Osteoblast (primary cell): ENCODE measurements at regions not wholly inside any gene's neighbourhood (a gene's known extent, or its start where the extent isn't known, plus 50 kb on each side); places are given as distances from the start of the nearest gene placed in this dataset.

Source experiments
- DNase-seq: peaks from one replicate; pipeline ENCODE4 v3.0.0; 2011; ENCODE audit warnings: low spot score, mixed read lengths; ENCODE audit not compliant: insufficient read length; ENCODE audit errors: missing footprints
- H2AFZ ChIP-seq: 2 replicates; pipeline ENCODE4 v1.6.0; 2011; ENCODE audit warnings: mild to moderate bottlenecking, low read length
- H3K27ac ChIP-seq: 2 replicates; pipeline ENCODE4 v1.5.1; 2011; ENCODE audit warnings: mild to moderate bottlenecking, low read depth, low read length, moderate library complexity
- H3K27me3 ChIP-seq: 2 replicates; pipeline ENCODE4 v1.6.0; 2012; ENCODE audit warnings: mild to moderate bottlenecking, control low read depth, inconsistent platforms, low read length, moderate library complexity; ENCODE audit not compliant: insufficient read depth
- H3K36me3 ChIP-seq: 2 replicates; pipeline ENCODE4 v1.5.1; 2011; ENCODE audit warnings: mild to moderate bottlenecking, low read length, control low read depth, moderate library complexity; ENCODE audit not compliant: insufficient read depth
- H3K4me1 ChIP-seq: 2 replicates; pipeline ENCODE4 v1.5.1; 2011; ENCODE audit warnings: mild to moderate bottlenecking, low read length, control low read depth, moderate library complexity; ENCODE audit not compliant: insufficient read depth
- H3K4me2 ChIP-seq: 2 replicates; pipeline ENCODE4 v1.6.0; 2011; ENCODE audit warnings: mild to moderate bottlenecking, low read length; ENCODE audit not compliant: insufficient read depth
- H3K4me3 ChIP-seq: fragments of 200-600 bp; sonication (generic); 3 replicates; pipeline ENCODE4 v1.5.1; 2012; ENCODE audit warnings: mild to moderate bottlenecking, low read length, inconsistent platforms; ENCODE audit not compliant: insufficient read depth
- H3K79me2 ChIP-seq: 2 replicates; pipeline ENCODE4 v1.6.0; 2012; ENCODE audit warnings: mild to moderate bottlenecking, low read length, control low read depth, inconsistent platforms; ENCODE audit not compliant: insufficient read depth
- H3K9me3 ChIP-seq: 2 replicates; pipeline ENCODE4 v1.5.1; 2011; ENCODE audit warnings: low read depth, low read length, control low read depth
- H4K20me1 ChIP-seq: 2 replicates; pipeline ENCODE4 v1.6.0; 2012; ENCODE audit warnings: mild to moderate bottlenecking, low read length, control low read depth; ENCODE audit not compliant: insufficient read depth
- TF ChIP-seq, protein P1 (sequence below): IDR thresholded peaks from 2 replicates; pipeline ENCODE4 v1.5.1; 2011; ENCODE audit warnings: mild to moderate bottlenecking, low read depth, low read length, moderate library complexity; ENCODE audit errors: extremely low read depth

- Histone ChIP-seq H3K4me3 (no peak overlapping the region), H3K4me1 (no peaks in the 10 kb centered on the region), H3K4me2 (no peak overlapping the region), H3K27ac (no peak overlapping the region), H2AFZ (no peak overlapping the region), H3K27me3 (peaks cover 7% of the 10 kb centered on the region), H4K20me1 (no peaks in the 10 kb centered on the region), H3K36me3 (no peaks in the 10 kb centered on the region), H3K9me3 (no peaks in the 10 kb centered on the region), H3K79me2 (no peaks in the 10 kb centered on the region)
- TF ChIP-seq, protein P1, sequence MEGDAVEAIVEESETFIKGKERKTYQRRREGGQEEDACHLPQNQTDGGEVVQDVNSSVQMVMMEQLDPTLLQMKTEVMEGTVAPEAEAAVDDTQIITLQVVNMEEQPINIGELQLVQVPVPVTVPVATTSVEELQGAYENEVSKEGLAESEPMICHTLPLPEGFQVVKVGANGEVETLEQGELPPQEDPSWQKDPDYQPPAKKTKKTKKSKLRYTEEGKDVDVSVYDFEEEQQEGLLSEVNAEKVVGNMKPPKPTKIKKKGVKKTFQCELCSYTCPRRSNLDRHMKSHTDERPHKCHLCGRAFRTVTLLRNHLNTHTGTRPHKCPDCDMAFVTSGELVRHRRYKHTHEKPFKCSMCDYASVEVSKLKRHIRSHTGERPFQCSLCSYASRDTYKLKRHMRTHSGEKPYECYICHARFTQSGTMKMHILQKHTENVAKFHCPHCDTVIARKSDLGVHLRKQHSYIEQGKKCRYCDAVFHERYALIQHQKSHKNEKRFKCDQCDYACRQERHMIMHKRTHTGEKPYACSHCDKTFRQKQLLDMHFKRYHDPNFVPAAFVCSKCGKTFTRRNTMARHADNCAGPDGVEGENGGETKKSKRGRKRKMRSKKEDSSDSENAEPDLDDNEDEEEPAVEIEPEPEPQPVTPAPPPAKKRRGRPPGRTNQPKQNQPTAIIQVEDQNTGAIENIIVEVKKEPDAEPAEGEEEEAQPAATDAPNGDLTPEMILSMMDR = no peak
- DNase-seq = no peak
Observed at GRCh38 chr7:106384373-106384772, 99.6 kb upstream of the NAMPT start.

DNA sequence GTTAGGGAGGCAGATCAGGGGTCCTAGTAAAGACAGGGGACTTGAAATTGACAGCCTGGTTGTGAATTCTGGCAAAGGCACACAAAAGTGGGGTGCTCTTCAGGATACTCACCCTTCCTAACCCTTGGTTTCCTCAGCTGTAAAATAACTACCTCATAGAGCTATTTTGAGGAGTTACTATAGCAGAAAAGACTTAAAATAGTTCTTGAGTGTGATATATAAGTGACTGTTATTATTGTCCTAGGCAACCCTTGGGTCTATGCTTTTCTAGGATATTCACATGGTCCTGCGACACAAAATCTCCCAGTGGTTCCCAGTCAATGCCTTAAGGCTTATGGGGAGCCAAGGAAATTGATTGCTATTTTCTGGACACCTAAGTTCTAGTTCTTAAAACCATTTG is 98.1 kb upstream of the NAMPT start:
- no peak for DNase-seq
- peaks cover 7% of the 10 kb centered on the region for H3K27me3 ChIP-seq
- H2AFZ ChIP-seq = no peak overlapping the region
- H3K36me3 ChIP-seq = no peaks in the 10 kb centered on the region
- H3K4me2 ChIP-seq = no peak overlapping the region
- no peak overlapping the region for H3K27ac ChIP-seq
- H4K20me1 ChIP-seq = no peaks in the 10 kb centered on the region
- TF ChIP-seq, protein P1 = no peak
- H3K4me3 ChIP-seq = no peak overlapping the region
- no peaks in the 10 kb centered on the region for H3K4me1 ChIP-seq
- H3K79me2 ChIP-seq = no peaks in the 10 kb centered on the region
- no peaks in the 10 kb centered on the region for H3K9me3 ChIP-seq

DNA sequence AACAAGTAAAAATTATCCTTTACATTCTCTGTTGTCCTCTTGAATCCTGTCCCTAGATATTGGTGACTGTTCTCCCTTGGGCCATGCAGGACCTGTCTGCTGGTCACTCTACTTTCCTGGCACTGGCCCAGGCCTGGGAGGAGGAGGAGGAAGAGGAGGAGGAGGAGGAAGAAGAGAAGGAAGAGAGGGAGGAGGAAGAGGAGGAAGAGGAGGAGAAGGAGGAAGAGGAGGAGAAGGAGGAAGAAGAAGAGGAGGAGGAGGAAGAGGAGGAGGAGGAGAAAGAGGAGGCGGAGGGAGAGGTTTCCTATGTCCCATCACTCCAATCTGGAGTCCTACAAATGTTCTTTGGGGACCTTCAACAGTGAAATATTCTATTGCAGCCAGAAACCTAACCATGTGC is 97.3 kb upstream of the NAMPT start:
- TF ChIP-seq, protein P1 = no peak
- H4K20me1 ChIP-seq = no peaks in the 10 kb centered on the region
- no peak overlapping the region for H3K4me3 ChIP-seq
- H3K4me1 ChIP-seq = no peaks in the 10 kb centered on the region
- no peak overlapping the region for H3K27ac ChIP-seq
- no peaks in the 10 kb centered on the region for H3K79me2 ChIP-seq
- no peaks in the 10 kb centered on the region for H3K36me3 ChIP-seq
- no peak overlapping the region for H2AFZ ChIP-seq
- H3K27me3 ChIP-seq = peaks cover 7% of the 10 kb centered on the region
- DNase-seq = no peak
- no peaks in the 10 kb centered on the region for H3K9me3 ChIP-seq
- no peak overlapping the region for H3K4me2 ChIP-seq

DNA sequence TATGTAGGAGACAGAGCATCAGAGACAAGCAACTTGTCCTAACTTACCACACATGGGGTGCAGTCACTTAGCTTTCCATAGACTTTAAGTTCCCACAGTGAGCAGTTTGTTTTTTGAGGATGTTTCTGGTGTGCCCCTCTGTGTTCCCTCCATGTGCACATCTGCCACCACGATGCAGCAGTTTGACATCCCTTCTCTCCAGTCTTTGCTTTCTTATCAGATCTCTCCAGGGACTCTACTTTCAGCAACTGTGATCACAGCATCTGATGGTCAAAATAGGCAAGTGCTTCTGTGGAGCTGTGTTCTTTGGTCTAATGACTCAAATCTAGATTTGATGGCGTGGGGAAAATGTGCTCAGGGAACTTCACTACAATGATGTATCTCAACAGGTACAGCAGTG is 96.5 kb upstream of the NAMPT start:
- no peaks in the 10 kb centered on the region for H3K36me3 ChIP-seq
- H3K4me3 ChIP-seq = no peak overlapping the region
- H3K4me2 ChIP-seq = no peak overlapping the region
- no peaks in the 10 kb centered on the region for H4K20me1 ChIP-seq
- H3K79me2 ChIP-seq = no peaks in the 10 kb centered on the region
- DNase-seq = no peak
- TF ChIP-seq, protein P1 = no peak
- no peaks in the 10 kb centered on the region for H3K9me3 ChIP-seq
- peaks cover 7% of the 10 kb centered on the region for H3K27me3 ChIP-seq
- no peak overlapping the region for H3K27ac ChIP-seq
- no peaks in the 10 kb centered on the region for H3K4me1 ChIP-seq
- H2AFZ ChIP-seq = no peak overlapping the region
